Colonic mucosa (tissue), 4 donors: ENCODE measurements at regions not wholly inside any gene's neighbourhood (a gene's known extent, or its start where the extent isn't known, plus 50 kb on each side); places are given as distances from the start of the nearest gene placed in this dataset.
"Not testable (repeated sequence)": the region's sequence is repeated elsewhere in the genome, so short reads cannot be mapped to it uniquely, and the experiment has no call there.

Experiments used
- DNase-seq: peaks from one replicate; pipeline ENCODE4 v3.0.0-alpha.2; 2020
- H3K27ac ChIP-seq: fragments of 200-600 bp; one replicate; pipeline ENCODE4 v1.8.0; 2021
- H3K27me3 ChIP-seq: fragments of 200-600 bp; one replicate; pipeline ENCODE4 v1.8.0; 2021
- H3K36me3 ChIP-seq: fragments of 200-600 bp; one replicate; pipeline ENCODE4 v1.8.0; 2021
- H3K4me1 ChIP-seq: fragments of 200-600 bp; one replicate; pipeline ENCODE4 v1.8.0; 2021; ENCODE audit warnings: mild to moderate bottlenecking
- H3K4me3 ChIP-seq: fragments of 200-600 bp; one replicate; pipeline ENCODE4 v1.8.0; 2021
- H3K9ac ChIP-seq, 2 donors: one replicate each; pipeline ENCODE4 v1.7.0; 2013; ENCODE audit warnings: control low read depth in 2 of 2, low read depth in 2 of 2, low read length in 2 of 2
- H3K9me3 ChIP-seq: fragments of 200-600 bp; one replicate; pipeline ENCODE4 v1.8.0; 2021
- CTCF ChIP-seq: fragments of 200-600 bp; IDR thresholded peaks from one replicate; pipeline ENCODE4 v1.8.0; 2022; ENCODE audit warnings: antibody characterized with exemption, mild to moderate bottlenecking
- intact Hi-C: fragments of 100-400 bp; cut with DNase I; formaldehyde crosslinking; loops from one replicate; pipeline ENCODE4 v1.14.1; 2022
- donor health status: healthy.
- donor health status: DM: no; HTN: no; CAD: no.
- donor health status: DM: no; HTN: no; CAD: no.

- H3K4me3 ChIP-seq, result no peak overlapping the region
- H3K4me1 ChIP-seq, result no peaks in the 10 kb centered on the region
- no peak overlapping the region for H3K27ac ChIP-seq
- intact Hi-C loops, result no loop called here
- no peaks in the 10 kb centered on the region for H3K9me3 ChIP-seq
- no peak overlapping the region for H3K9ac ChIP-seq
- H3K27me3 ChIP-seq, result no peaks in the 10 kb centered on the region
- no peak for TF ChIP-seq CTCF
- no peaks in the 10 kb centered on the region for H3K36me3 ChIP-seq
- DNase-seq, result no peak
Measured at GRCh38 chr2:51263951-51264350, 232.0 kb upstream of the NRXN1 start.

GRCh38 chr2:51263101-51263500 lies 231.2 kb upstream of the NRXN1 start:
- H3K4me3 ChIP-seq, H3K9me3 ChIP-seq, DNase-seq, H3K9ac ChIP-seq, H3K27me3 ChIP-seq, H3K36me3 ChIP-seq, intact Hi-C loops, H3K4me1 ChIP-seq, H3K27ac ChIP-seq: not testable (repeated sequence)

GRCh38 chr2:51258301-51258700 lies 226.4 kb upstream of the NRXN1 start:
- TF ChIP-seq CTCF, result no peak
- Histone ChIP-seq H3K27ac (no peak overlapping the region), H3K27me3 (no peaks in the 10 kb centered on the region), H3K36me3 (no peaks in the 10 kb centered on the region), H3K9me3 (no peaks in the 10 kb centered on the region), H3K4me1 (no peaks in the 10 kb centered on the region), H3K9ac (no peak overlapping the region), H3K4me3 (no peak overlapping the region)
- intact Hi-C loops, result no loop called here
- DNase-seq, result no peak

- no peak overlapping the region for H3K9ac ChIP-seq
- H3K27ac ChIP-seq, result no peak overlapping the region
- H3K27me3 ChIP-seq, result no peaks in the 10 kb centered on the region
- intact Hi-C loops, result no loop called here
- DNase-seq, result no peak
- H3K36me3 ChIP-seq, result no peaks in the 10 kb centered on the region
- no peak overlapping the region for H3K4me3 ChIP-seq
- H3K9me3 ChIP-seq, result no peaks in the 10 kb centered on the region
- H3K4me1 ChIP-seq, result no peaks in the 10 kb centered on the region
- no peak for TF ChIP-seq CTCF
Measured at GRCh38 chr2:51256736-51257135, 224.8 kb upstream of the NRXN1 start.

GRCh38 chr2:51251356-51251755 lies 219.4 kb upstream of the NRXN1 start:
- Histone ChIP-seq H3K27me3 (no peaks in the 10 kb centered on the region), H3K9ac (no peak overlapping the region), H3K27ac (no peak overlapping the region), H3K4me1 (no peaks in the 10 kb centered on the region), H3K9me3 (no peaks in the 10 kb centered on the region), H3K36me3 (no peaks in the 10 kb centered on the region), H3K4me3 (no peak overlapping the region)
- DNase-seq, result no peak
- intact Hi-C loops, result no loop called here
- no peak for TF ChIP-seq CTCF

- no peak overlapping the region for H3K27ac ChIP-seq
- TF ChIP-seq CTCF, result no peak
- intact Hi-C loops, result no loop called here
- no peak overlapping the region for H3K9ac ChIP-seq
- no peaks in the 10 kb centered on the region for H3K9me3 ChIP-seq
- DNase-seq, result no peak
- H3K27me3 ChIP-seq, result no peaks in the 10 kb centered on the region
- no peaks in the 10 kb centered on the region for H3K4me1 ChIP-seq
- no peaks in the 10 kb centered on the region for H3K36me3 ChIP-seq
- H3K4me3 ChIP-seq, result no peak overlapping the region
Measured at GRCh38 chr2:51247252-51247805, 215.4 kb upstream of the NRXN1 start.
